SK-N-SH (cell line): ENCODE measurements at regions not wholly inside any gene's neighbourhood (a gene's known extent, or its start where the extent isn't known, plus 50 kb on each side); places are given as distances from the start of the nearest gene placed in this dataset.

Source experiments
- CHD2 ChIP-seq: fragments of 150-350 bp; IDR thresholded peaks from 2 replicates; pipeline ENCODE4 v1.6.1; 2018; ENCODE audit warnings: low read length; ENCODE audit not compliant: partially characterized antibody
- EP300 ChIP-seq, 2 experiments: IDR thresholded peaks; 2 replicates each; pipeline versions ENCODE4 v1.4.0 to v1.6.1; 2012; ENCODE audit warnings: borderline replicate concordance in 1 of 2, low read depth in 1 of 2, low read length in 1 of 2
- GABPA ChIP-seq: IDR thresholded peaks from 2 replicates; pipeline ENCODE4 v1.4.0; 2012; ENCODE audit warnings: low read depth, mild to moderate bottlenecking
- IRF3 ChIP-seq: fragments of 150-350 bp; IDR thresholded peaks from 2 replicates; pipeline ENCODE4 v1.6.1; 2016; ENCODE audit warnings: mild to moderate bottlenecking, low read depth, low read length
- JUND ChIP-seq: IDR thresholded peaks from 2 replicates; pipeline ENCODE4 v1.4.0; 2012
- POLR2AphosphoS5 ChIP-seq: IDR thresholded peaks from 2 replicates; pipeline ENCODE4 v1.6.1; 2012; ENCODE audit warnings: low read depth, low read length
- RCOR1 ChIP-seq: fragments of 150-350 bp; IDR thresholded peaks from 2 replicates; pipeline ENCODE4 v1.6.1; 2017; ENCODE audit warnings: antibody characterized with exemption, low read length
- RXRA ChIP-seq: IDR thresholded peaks from 2 replicates; pipeline ENCODE4 v1.4.0; 2012; ENCODE audit warnings: low read depth, mild to moderate bottlenecking, borderline replicate concordance
- TEAD4 ChIP-seq: IDR thresholded peaks from 2 replicates; pipeline ENCODE4 v1.4.0; 2012; ENCODE audit warnings: mild to moderate bottlenecking, borderline replicate concordance; ENCODE audit not compliant: insufficient read depth
- TF ChIP-seq, protein P1 (sequence below): fragments of 200-600 bp; sonication (generic); IDR thresholded peaks from 2 replicates; pipeline ENCODE4 v1.6.1; 2017; ENCODE audit warnings: antibody characterized with exemption, mild to moderate bottlenecking, moderate library complexity
- TF ChIP-seq, protein P2 (sequence below): IDR thresholded peaks from 2 replicates; pipeline ENCODE4 v1.6.1; 2012; ENCODE audit warnings: mild to moderate bottlenecking, low read depth, low read length, moderate library complexity

GRCh38 chr22:48900327-48900597 lies 927.4 kb downstream of the BRD1 start:
- TF ChIP-seq, protein P1, sequence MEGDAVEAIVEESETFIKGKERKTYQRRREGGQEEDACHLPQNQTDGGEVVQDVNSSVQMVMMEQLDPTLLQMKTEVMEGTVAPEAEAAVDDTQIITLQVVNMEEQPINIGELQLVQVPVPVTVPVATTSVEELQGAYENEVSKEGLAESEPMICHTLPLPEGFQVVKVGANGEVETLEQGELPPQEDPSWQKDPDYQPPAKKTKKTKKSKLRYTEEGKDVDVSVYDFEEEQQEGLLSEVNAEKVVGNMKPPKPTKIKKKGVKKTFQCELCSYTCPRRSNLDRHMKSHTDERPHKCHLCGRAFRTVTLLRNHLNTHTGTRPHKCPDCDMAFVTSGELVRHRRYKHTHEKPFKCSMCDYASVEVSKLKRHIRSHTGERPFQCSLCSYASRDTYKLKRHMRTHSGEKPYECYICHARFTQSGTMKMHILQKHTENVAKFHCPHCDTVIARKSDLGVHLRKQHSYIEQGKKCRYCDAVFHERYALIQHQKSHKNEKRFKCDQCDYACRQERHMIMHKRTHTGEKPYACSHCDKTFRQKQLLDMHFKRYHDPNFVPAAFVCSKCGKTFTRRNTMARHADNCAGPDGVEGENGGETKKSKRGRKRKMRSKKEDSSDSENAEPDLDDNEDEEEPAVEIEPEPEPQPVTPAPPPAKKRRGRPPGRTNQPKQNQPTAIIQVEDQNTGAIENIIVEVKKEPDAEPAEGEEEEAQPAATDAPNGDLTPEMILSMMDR: no peak
- no peak for TF ChIP-seq POLR2AphosphoS5
- no peak for TF ChIP-seq GABPA
- TF ChIP-seq EP300 (IDR thresholded peaks at IDR 0.05; ENCODE audit: borderline replicate concordance in 1 of 2, low read depth in 1 of 2, low read length in 1 of 2): no peak
- TF ChIP-seq TEAD4: no peak
- TF ChIP-seq, protein P2, sequence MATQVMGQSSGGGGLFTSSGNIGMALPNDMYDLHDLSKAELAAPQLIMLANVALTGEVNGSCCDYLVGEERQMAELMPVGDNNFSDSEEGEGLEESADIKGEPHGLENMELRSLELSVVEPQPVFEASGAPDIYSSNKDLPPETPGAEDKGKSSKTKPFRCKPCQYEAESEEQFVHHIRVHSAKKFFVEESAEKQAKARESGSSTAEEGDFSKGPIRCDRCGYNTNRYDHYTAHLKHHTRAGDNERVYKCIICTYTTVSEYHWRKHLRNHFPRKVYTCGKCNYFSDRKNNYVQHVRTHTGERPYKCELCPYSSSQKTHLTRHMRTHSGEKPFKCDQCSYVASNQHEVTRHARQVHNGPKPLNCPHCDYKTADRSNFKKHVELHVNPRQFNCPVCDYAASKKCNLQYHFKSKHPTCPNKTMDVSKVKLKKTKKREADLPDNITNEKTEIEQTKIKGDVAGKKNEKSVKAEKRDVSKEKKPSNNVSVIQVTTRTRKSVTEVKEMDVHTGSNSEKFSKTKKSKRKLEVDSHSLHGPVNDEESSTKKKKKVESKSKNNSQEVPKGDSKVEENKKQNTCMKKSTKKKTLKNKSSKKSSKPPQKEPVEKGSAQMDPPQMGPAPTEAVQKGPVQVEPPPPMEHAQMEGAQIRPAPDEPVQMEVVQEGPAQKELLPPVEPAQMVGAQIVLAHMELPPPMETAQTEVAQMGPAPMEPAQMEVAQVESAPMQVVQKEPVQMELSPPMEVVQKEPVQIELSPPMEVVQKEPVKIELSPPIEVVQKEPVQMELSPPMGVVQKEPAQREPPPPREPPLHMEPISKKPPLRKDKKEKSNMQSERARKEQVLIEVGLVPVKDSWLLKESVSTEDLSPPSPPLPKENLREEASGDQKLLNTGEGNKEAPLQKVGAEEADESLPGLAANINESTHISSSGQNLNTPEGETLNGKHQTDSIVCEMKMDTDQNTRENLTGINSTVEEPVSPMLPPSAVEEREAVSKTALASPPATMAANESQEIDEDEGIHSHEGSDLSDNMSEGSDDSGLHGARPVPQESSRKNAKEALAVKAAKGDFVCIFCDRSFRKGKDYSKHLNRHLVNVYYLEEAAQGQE: no peak
- no peak for TF ChIP-seq CHD2
- TF ChIP-seq RXRA: no peak
- no peak for TF ChIP-seq IRF3
- no peak for TF ChIP-seq RCOR1
- TF ChIP-seq JUND: no peak
